Activated naive CD8-positive, alpha-beta T cell treated with anti-CD3 and anti-CD28 coated beads for 36 hours (primary cell): ENCODE measurements at regions not wholly inside any gene's neighbourhood (a gene's known extent, or its start where the extent isn't known, plus 50 kb on each side); places are given as distances from the start of the nearest gene placed in this dataset.

ENCODE experiments used
- DNase-seq: peaks from one replicate; pipeline ENCODE4 v3.0.0; 2021
- H3K27ac Mint-ChIP-seq: one replicate; pipeline ENCODE4 v1.8.0; 2022; ENCODE audit warnings: mild to moderate bottlenecking, moderate library complexity, mixed read lengths
- H3K27me3 Mint-ChIP-seq: one replicate; pipeline ENCODE4 v1.8.0; 2022; ENCODE audit warnings: mild to moderate bottlenecking, mixed read lengths
- H3K36me3 Mint-ChIP-seq: one replicate; pipeline ENCODE4 v1.8.0; 2021; ENCODE audit warnings: mild to moderate bottlenecking, mixed read lengths
- H3K4me1 Mint-ChIP-seq: one replicate; pipeline ENCODE4 v1.8.0; 2021; ENCODE audit warnings: mixed read lengths
- H3K4me3 Mint-ChIP-seq: one replicate; pipeline ENCODE4 v1.8.0; 2022; ENCODE audit warnings: mild to moderate bottlenecking, moderate library complexity, mixed read lengths
- H3K9me3 Mint-ChIP-seq: one replicate; pipeline ENCODE4 v1.8.0; 2022; ENCODE audit warnings: mixed read lengths

- H3K27ac Mint-ChIP-seq, result no peak overlapping the region
- H3K4me1 Mint-ChIP-seq, result no peaks in the 10 kb centered on the region
- H3K36me3 Mint-ChIP-seq, result no peaks in the 10 kb centered on the region
- no peaks in the 10 kb centered on the region for H3K9me3 Mint-ChIP-seq
- DNase-seq, result no peak
- no peaks in the 10 kb centered on the region for H3K27me3 Mint-ChIP-seq
- H3K4me3 Mint-ChIP-seq, result no peak overlapping the region
Observed at GRCh38 chr6:71043902-71044301, 87.0 kb upstream of the B3GAT2 start.

- Mint-ChIP-seq H3K36me3 (no peaks in the 10 kb centered on the region), H3K4me1 (no peaks in the 10 kb centered on the region), H3K4me3 (no peak overlapping the region), H3K27me3 (no peaks in the 10 kb centered on the region), H3K9me3 (no peaks in the 10 kb centered on the region), H3K27ac (no peak overlapping the region)
- no peak for DNase-seq
Observed at GRCh38 chr6:71044753-71045152, 87.9 kb upstream of the B3GAT2 start.

GRCh38 chr6:71045296-71045695 lies 88.4 kb upstream of the B3GAT2 start:
- Mint-ChIP-seq H3K4me1 (no peaks in the 10 kb centered on the region), H3K36me3 (no peaks in the 10 kb centered on the region), H3K27ac (no peak overlapping the region), H3K9me3 (no peaks in the 10 kb centered on the region), H3K27me3 (no peaks in the 10 kb centered on the region), H3K4me3 (no peak overlapping the region)
- no peak for DNase-seq

GRCh38 chr6:71047417-71047816 lies 90.6 kb upstream of the B3GAT2 start:
- Mint-ChIP-seq H3K27me3 (peaks cover 7% of the 10 kb centered on the region), H3K36me3 (no peaks in the 10 kb centered on the region), H3K4me3 (no peak overlapping the region), H3K4me1 (no peaks in the 10 kb centered on the region), H3K27ac (no peak overlapping the region), H3K9me3 (no peaks in the 10 kb centered on the region)
- no peak for DNase-seq

- DNase-seq, result no peak
- no peaks in the 10 kb centered on the region for H3K9me3 Mint-ChIP-seq
- H3K27me3 Mint-ChIP-seq, result peaks cover 7% of the 10 kb centered on the region
- no peaks in the 10 kb centered on the region for H3K36me3 Mint-ChIP-seq
- no peak overlapping the region for H3K4me3 Mint-ChIP-seq
- H3K27ac Mint-ChIP-seq, result no peak overlapping the region
- H3K4me1 Mint-ChIP-seq, result no peaks in the 10 kb centered on the region
Observed at GRCh38 chr6:71048320-71049164, 91.7 kb upstream of the B3GAT2 start.

GRCh38 chr6:71049198-71049770 lies 92.4 kb upstream of the B3GAT2 start:
- no peaks in the 10 kb centered on the region for H3K9me3 Mint-ChIP-seq

GRCh38 chr6:71053475-71053874 lies 96.6 kb upstream of the B3GAT2 start:
- Mint-ChIP-seq H3K27me3 (peaks cover 7% of the 10 kb centered on the region), H3K27ac (no peak overlapping the region), H3K9me3 (no peaks in the 10 kb centered on the region), H3K4me3 (no peak overlapping the region), H3K4me1 (no peaks in the 10 kb centered on the region), H3K36me3 (no peaks in the 10 kb centered on the region)
- no peak for DNase-seq

More at GRCh38 chr6:71049198-71049770, 92.4 kb upstream of the B3GAT2 start:
- peaks cover 7% of the 10 kb centered on the region for H3K27me3 Mint-ChIP-seq
- no peak overlapping the region for H3K4me3 Mint-ChIP-seq
- no peak for DNase-seq
- H3K4me1 Mint-ChIP-seq, result no peaks in the 10 kb centered on the region
- no peaks in the 10 kb centered on the region for H3K36me3 Mint-ChIP-seq
- H3K27ac Mint-ChIP-seq, result no peak overlapping the region

GRCh38 chr6:71056656-71057055 lies 99.8 kb upstream of the B3GAT2 start:
- Mint-ChIP-seq H3K27ac (no peak overlapping the region), H3K9me3 (no peaks in the 10 kb centered on the region), H3K4me3 (no peak overlapping the region), H3K4me1 (no peaks in the 10 kb centered on the region), H3K36me3 (no peaks in the 10 kb centered on the region), H3K27me3 (peaks cover 3% of the 10 kb centered on the region)
- no peak for DNase-seq

GRCh38 chr6:71066153-71066552 lies 109.3 kb upstream of the B3GAT2 start:
- H3K27ac Mint-ChIP-seq, result no peak overlapping the region
- no peak for DNase-seq

GRCh38 chr6:71067816-71068215 lies 111.0 kb upstream of the B3GAT2 start:
- Mint-ChIP-seq H3K9me3 (no peaks in the 10 kb centered on the region), H3K36me3 (no peaks in the 10 kb centered on the region), H3K27me3 (peaks cover 10% of the 10 kb centered on the region), H3K4me1 (no peaks in the 10 kb centered on the region), H3K27ac (no peak overlapping the region), H3K4me3 (no peak overlapping the region)
- no peak for DNase-seq

More at GRCh38 chr6:71066153-71066552, 109.3 kb upstream of the B3GAT2 start:
- H3K9me3 Mint-ChIP-seq, result no peaks in the 10 kb centered on the region
- H3K4me3 Mint-ChIP-seq, result no peak overlapping the region
- H3K27me3 Mint-ChIP-seq, result peaks cover 10% of the 10 kb centered on the region
- H3K4me1 Mint-ChIP-seq, result no peaks in the 10 kb centered on the region
- H3K36me3 Mint-ChIP-seq, result no peaks in the 10 kb centered on the region

- no peak for DNase-seq
- Mint-ChIP-seq H3K4me3 (no peak overlapping the region), H3K9me3 (peaks cover 9% of the 10 kb centered on the region), H3K27ac (no peak overlapping the region), H3K27me3 (peaks cover 5% of the 10 kb centered on the region), H3K4me1 (no peaks in the 10 kb centered on the region), H3K36me3 (no peaks in the 10 kb centered on the region)
Observed at GRCh38 chr6:71072508-71072907, 115.6 kb upstream of the B3GAT2 start.

- DNase-seq, result no peak
- no peak overlapping the region for H3K4me3 Mint-ChIP-seq
- H3K27me3 Mint-ChIP-seq, result peaks cover 14% of the 10 kb centered on the region
- peaks cover 20% of the 10 kb centered on the region for H3K9me3 Mint-ChIP-seq
- H3K36me3 Mint-ChIP-seq, result no peaks in the 10 kb centered on the region
- H3K4me1 Mint-ChIP-seq, result no peaks in the 10 kb centered on the region
- H3K27ac Mint-ChIP-seq, result no peak overlapping the region
Observed at GRCh38 chr6:71077655-71078054, 120.8 kb upstream of the B3GAT2 start.

GRCh38 chr6:71079677-71080076 lies 122.8 kb upstream of the B3GAT2 start:
- Mint-ChIP-seq H3K4me1 (no peaks in the 10 kb centered on the region), H3K36me3 (no peaks in the 10 kb centered on the region), H3K27ac (no peak overlapping the region), H3K27me3 (peaks cover 12% of the 10 kb centered on the region), H3K4me3 (no peak overlapping the region), H3K9me3 (peaks cover 18% of the 10 kb centered on the region)
- DNase-seq, result no peak

GRCh38 chr6:71080133-71080532 lies 123.3 kb upstream of the B3GAT2 start:
- Mint-ChIP-seq H3K4me1 (no peaks in the 10 kb centered on the region), H3K9me3 (peaks cover 18% of the 10 kb centered on the region), H3K36me3 (no peaks in the 10 kb centered on the region), H3K27me3 (peaks cover 12% of the 10 kb centered on the region), H3K27ac (no peak overlapping the region), H3K4me3 (no peak overlapping the region)
- no peak for DNase-seq

- DNase-seq, result no peak
- Mint-ChIP-seq H3K36me3 (no peaks in the 10 kb centered on the region), H3K9me3 (peaks cover 17% of the 10 kb centered on the region), H3K27me3 (peaks cover 12% of the 10 kb centered on the region), H3K4me1 (no peaks in the 10 kb centered on the region), H3K4me3 (no peak overlapping the region), H3K27ac (no peak overlapping the region)
Observed at GRCh38 chr6:71080826-71081225, 124.0 kb upstream of the B3GAT2 start.
